Fibroblast of lung (primary cell): ENCODE measurements at regions not wholly inside any gene's neighbourhood (a gene's known extent, or its start where the extent isn't known, plus 50 kb on each side); places are given as distances from the start of the nearest gene placed in this dataset.

ENCODE experiments used
- DNase-seq, 2 donors: peaks; one replicate each; pipeline versions ENCODE4 v3.0.0 to v3.0.0-alpha.2; 2010; ENCODE audit warnings: low read depth in 2 of 2
- H2AFZ ChIP-seq: 2 replicates; pipeline ENCODE4 v1.5.1; 2012; ENCODE audit warnings: low read length, control low read depth, inconsistent platforms
- H3K27ac ChIP-seq: 2 replicates; pipeline ENCODE4 v1.5.1; 2011; ENCODE audit warnings: low read length, control low read depth; ENCODE audit not compliant: insufficient read depth
- H3K27me3 ChIP-seq: 2 replicates; pipeline ENCODE4 v1.5.1; 2011; ENCODE audit warnings: mild to moderate bottlenecking, low read length; ENCODE audit not compliant: control insufficient read depth, insufficient read depth
- H3K36me3 ChIP-seq: 2 replicates; pipeline ENCODE4 v1.5.1; 2011; ENCODE audit warnings: low read length; ENCODE audit not compliant: control insufficient read depth, insufficient read depth
- H3K4me1 ChIP-seq: 2 replicates; pipeline ENCODE4 v1.5.1; 2011; ENCODE audit warnings: low read length; ENCODE audit not compliant: control insufficient read depth, insufficient read depth; ENCODE audit errors: extremely low read depth
- H3K4me2 ChIP-seq: 2 replicates; pipeline ENCODE4 v1.5.1; 2011; ENCODE audit warnings: low read length, control low read depth; ENCODE audit not compliant: insufficient read depth; ENCODE audit errors: extremely low read depth
- H3K4me3 ChIP-seq, 4 experiments: fragments of 200-600 bp in 1 of 4; sonication (generic) in 1 of 4; replicated peaks in 1 of 4; 2 replicates each; pipeline ENCODE4 v1.5.1; 2011 to 2016; ENCODE audit warnings: low read length in 4 of 4, low read depth in 3 of 4, mild to moderate bottlenecking in 3 of 4, control low read depth in 2 of 4, inconsistent platforms in 1 of 4, mixed read lengths in 1 of 4; ENCODE audit not compliant: insufficient read depth in 1 of 4; ENCODE audit errors: control extremely low read depth in 1 of 4
- H3K79me2 ChIP-seq: 2 replicates; pipeline ENCODE4 v1.5.1; 2012; ENCODE audit warnings: mild to moderate bottlenecking, low read length, inconsistent platforms; ENCODE audit not compliant: control insufficient read depth, insufficient read depth
- H3K9ac ChIP-seq: 2 replicates; pipeline ENCODE4 v1.5.1; 2011; ENCODE audit warnings: mild to moderate bottlenecking, low read length, control low read depth; ENCODE audit not compliant: insufficient read depth
- H3K9me3 ChIP-seq: 2 replicates; pipeline ENCODE4 v1.5.1; 2012; ENCODE audit warnings: low read depth, low read length; ENCODE audit not compliant: control insufficient read depth, insufficient read depth
- H4K20me1 ChIP-seq: 2 replicates; pipeline ENCODE4 v1.5.1; 2011; ENCODE audit warnings: low read length; ENCODE audit not compliant: control insufficient read depth, insufficient read depth; ENCODE audit errors: extremely low read depth
- CTCF ChIP-seq, 2 donors: IDR thresholded peaks in 1 of 2; conservative IDR thresholded peaks in 1 of 2; 1 replicate in 1 of 2; 2 replicates in 1 of 2; pipeline ENCODE4 v1.5.1; 2011 to 2012; ENCODE audit warnings: low read length in 2 of 2, control low read depth in 1 of 2, inconsistent platforms in 1 of 2, low read depth in 1 of 2, mild to moderate bottlenecking in 1 of 2
- EZH2 ChIP-seq: IDR thresholded peaks from 2 replicates; pipeline ENCODE4 v1.5.1; 2012; ENCODE audit warnings: low read length, control low read depth, mild to moderate bottlenecking; ENCODE audit errors: missing control alignments

- Histone ChIP-seq H3K79me2 (no peaks in the 10 kb centered on the region), H3K27me3 (no peaks in the 10 kb centered on the region), H3K27ac (no peak overlapping the region), H3K4me3 (no peak overlapping the region), H3K36me3 (no peaks in the 10 kb centered on the region), H3K9me3 (no peaks in the 10 kb centered on the region), H3K9ac (no peak overlapping the region), H2AFZ (no peak overlapping the region), H3K4me1 (no peaks in the 10 kb centered on the region), H3K4me2 (no peak overlapping the region), H4K20me1 (no peaks in the 10 kb centered on the region)
- DNase-seq, result no peak
- TF ChIP-seq EZH2 (no peak), CTCF (conservative IDR thresholded peaks at IDR 0.05 in 1 of 2, IDR thresholded peaks at IDR 0.05 in 1 of 2; ENCODE audit: low read depth in 1 of 2, low read length in 2 of 2) (no peak)
These were observed 114.2 kb upstream of the PALMD start for GRCh38 chr1:99531578-99532275.

- H3K4me1 ChIP-seq, result no peaks in the 10 kb centered on the region
- H3K9me3 ChIP-seq, result no peaks in the 10 kb centered on the region
- no peak overlapping the region for H3K4me3 ChIP-seq
- H3K9ac ChIP-seq, result no peak overlapping the region
- no peak overlapping the region for H2AFZ ChIP-seq
- no peaks in the 10 kb centered on the region for H4K20me1 ChIP-seq
- H3K36me3 ChIP-seq, result no peaks in the 10 kb centered on the region
- TF ChIP-seq CTCF (conservative IDR thresholded peaks at IDR 0.05 in 1 of 2, IDR thresholded peaks at IDR 0.05 in 1 of 2; ENCODE audit: low read depth in 1 of 2, low read length in 2 of 2) (no peak), EZH2 (no peak)
- H3K4me2 ChIP-seq, result no peak overlapping the region
- no peaks in the 10 kb centered on the region for H3K27me3 ChIP-seq
- no peak overlapping the region for H3K27ac ChIP-seq
- no peaks in the 10 kb centered on the region for H3K79me2 ChIP-seq
- no peak for DNase-seq
These were observed 113.7 kb upstream of the PALMD start for GRCh38 chr1:99532276-99532580.

GRCh38 chr1:99533909-99534637 is 111.8 kb upstream of the PALMD start:
- Histone ChIP-seq H3K9ac (no peak overlapping the region), H3K4me3 (no peak overlapping the region), H4K20me1 (no peaks in the 10 kb centered on the region), H3K9me3 (no peaks in the 10 kb centered on the region), H3K27me3 (no peaks in the 10 kb centered on the region), H3K79me2 (no peaks in the 10 kb centered on the region), H3K27ac (no peak overlapping the region), H2AFZ (no peak overlapping the region), H3K4me1 (no peaks in the 10 kb centered on the region), H3K36me3 (no peaks in the 10 kb centered on the region), H3K4me2 (no peak overlapping the region)
- TF ChIP-seq EZH2, result no peak
- TF ChIP-seq CTCF (conservative IDR thresholded peaks at IDR 0.05 in 1 of 2, IDR thresholded peaks at IDR 0.05 in 1 of 2; ENCODE audit: low read depth in 1 of 2, low read length in 2 of 2), result no peak
- DNase-seq, result no peak
